HG02981 (cell line): ENCODE measurements at regions not wholly inside any gene's neighbourhood (a gene's known extent, or its start where the extent isn't known, plus 50 kb on each side); places are given as distances from the start of the nearest gene placed in this dataset.
"Not testable (repeated sequence)": the region's sequence is repeated elsewhere in the genome, so short reads cannot be mapped to it uniquely, and the experiment has no call there.

Experiments
- ATAC-seq: cut with Tn5 transposase; IDR thresholded peaks from one replicate; pipeline ENCODE4 v1.9.1; 2021; ENCODE audit warnings: mild to moderate bottlenecking, moderate library complexity; ENCODE audit not compliant: unreplicated experiment

DNA sequence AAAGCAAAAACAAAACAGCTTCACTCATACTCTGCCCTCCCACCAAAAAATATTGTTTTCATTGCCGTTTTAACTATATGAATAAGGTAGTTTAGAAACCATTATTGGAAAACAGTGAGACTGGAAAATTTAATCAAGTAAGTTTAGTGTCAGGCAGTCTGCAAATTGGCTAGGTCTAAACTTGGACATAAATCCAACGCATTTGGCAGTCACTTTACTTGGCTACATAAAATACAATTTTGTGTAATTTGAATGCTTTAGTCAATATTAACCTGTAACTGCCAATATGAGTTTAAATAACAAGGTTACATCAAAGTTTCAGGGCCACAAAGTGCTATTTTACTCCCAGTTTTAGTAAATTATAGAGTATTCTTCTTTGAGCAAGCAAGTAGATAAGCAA lies 202.3 kb upstream of the SLC38A2 start:
- ATAC-seq, result no peak

DNA sequence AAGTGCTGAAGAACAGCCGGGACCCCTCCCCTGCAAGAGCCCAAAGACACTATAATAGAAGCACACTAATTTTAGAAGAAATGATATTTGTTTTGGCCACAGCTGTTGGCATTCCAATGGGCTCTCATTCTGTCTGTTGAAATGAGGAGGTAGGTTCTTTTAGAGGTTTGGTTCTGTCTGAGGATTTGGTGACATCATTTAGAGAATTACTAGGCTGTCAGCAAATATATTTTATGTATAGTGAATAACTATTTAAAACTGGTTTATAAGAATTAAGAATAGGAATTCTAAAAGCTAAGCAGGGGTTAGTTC lies 200.7 kb upstream of the SLC38A2 start:
- no peak for ATAC-seq

DNA sequence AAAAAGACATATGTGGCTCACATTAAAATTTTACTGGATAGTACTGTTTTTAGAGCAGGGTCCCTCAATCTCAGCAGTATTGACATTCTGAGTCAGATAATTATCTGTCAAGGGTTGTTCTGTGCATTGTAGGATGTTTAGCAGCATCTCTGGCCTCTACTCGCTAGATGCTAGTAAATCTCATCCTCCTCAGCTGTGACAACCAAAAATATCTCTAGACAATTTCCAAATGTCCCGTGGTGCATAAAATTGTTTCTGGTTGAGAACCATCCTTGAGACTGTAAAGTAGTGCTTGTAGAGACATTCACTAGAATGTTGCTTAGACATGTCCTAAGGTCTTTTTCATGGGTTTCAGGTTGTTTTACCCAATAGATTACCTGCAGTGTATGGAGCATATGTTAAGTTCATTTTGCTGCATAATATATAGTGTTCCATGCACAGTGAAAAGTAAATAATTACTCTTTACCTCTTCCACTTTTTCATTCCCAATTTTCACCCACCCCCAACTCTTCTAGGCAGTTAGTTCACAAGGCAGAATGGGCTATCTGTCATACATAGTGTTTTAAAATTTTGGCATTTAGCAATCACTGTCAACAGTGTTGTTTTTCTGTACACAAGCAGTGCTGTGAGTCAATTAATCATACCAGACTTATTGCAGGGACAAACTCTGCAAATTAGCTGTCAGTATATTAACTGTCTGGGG lies 200.2 kb upstream of the SLC38A2 start:
- ATAC-seq, result no peak

DNA sequence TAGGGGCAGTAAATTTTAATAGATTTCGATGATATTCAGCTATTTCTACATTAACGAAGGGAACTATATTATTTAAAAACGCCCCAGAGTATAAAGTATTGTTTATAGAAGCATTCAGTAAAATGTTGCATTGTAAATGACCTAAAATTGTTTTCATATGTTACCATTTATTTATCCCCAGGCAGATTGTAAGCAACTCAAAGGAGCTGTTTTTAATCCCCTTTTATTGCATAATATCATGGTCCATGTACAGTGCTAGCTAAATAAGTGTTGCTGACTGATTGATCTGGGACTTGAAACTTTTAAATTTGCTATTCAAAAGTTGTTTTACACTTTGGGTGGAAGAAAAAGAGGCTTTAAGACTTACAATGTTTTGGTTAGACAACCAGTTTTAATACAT lies 199.0 kb upstream of the SLC38A2 start:
- ATAC-seq, result no peak

DNA sequence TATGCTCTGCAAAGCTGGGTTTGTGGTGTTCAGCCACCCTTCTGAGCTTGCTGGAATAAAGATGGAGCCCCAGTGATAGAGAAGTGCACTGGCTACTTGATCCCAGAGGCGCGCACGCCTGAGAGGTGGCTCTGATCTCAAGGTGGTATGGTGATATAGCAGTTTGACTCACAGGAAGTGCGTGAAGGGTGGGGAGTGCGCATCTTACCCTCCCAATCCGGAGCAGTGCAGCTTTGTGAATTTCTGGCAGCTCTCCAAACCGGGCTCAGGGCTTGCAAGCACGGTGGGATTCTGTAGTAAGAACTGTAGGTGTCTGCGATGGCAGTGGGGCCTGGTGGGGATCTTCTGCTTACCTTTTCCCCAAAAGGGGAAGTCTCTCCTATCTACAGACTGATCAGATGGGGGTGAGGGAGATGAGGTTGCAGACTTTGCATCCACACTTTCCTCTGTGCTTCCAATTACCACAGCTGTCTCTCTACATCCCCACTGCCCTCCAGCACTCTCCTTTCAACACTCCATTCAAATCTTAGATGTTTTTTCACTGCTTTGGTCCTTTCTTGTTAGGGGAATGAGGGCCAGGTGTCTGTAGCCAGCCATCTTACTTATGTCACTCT lies 197.4 kb upstream of the SLC38A2 start:
- no peak for ATAC-seq

DNA sequence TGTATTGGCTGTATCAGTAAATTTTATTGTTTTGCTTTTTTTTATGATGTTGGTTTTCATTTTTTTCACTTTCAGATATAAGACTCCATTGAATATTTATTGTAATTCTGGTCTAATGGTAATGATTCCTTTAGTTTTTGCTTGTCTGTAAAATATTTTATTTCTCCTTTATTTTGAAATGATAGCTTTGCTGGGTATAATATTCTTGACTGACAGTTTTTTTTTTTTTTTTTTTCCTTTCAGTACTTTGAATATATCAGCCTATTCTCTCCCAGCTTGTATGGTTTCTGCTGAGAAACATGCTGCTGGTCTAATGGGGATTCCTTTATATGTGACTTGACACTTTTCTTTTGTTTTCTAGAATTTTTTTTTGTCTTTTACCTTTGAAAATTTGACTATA lies 195.1 kb upstream of the SLC38A2 start:
- ATAC-seq, result no peak

DNA sequence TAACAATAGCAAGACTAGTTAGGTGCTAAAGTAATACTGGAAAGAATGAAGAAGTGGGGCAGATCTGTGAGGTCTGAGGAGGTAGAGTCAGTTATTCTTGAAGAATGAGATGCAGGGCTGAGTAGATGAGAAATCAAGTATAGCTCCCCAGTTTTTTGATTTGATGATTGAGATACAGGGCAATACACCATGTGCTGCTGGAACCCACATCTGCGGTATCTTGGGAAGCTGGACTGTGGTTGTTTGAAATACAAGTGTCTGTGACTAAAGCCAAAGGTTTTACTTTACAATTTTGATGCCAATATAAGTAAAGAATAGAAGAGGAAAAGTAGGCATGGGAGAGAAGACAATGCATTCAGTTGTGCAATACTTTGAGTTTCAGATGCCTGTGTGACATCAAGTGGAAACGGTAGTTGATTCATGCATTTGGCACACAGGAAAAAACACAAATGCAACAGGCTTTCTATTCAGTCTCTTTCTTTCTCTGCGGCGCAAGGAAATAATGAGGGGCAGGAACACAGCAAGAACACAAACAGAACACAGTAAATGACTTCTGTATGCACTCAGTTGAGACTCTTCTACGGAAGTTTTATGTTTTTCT lies 190.2 kb upstream of the SLC38A2 start:
- no peak for ATAC-seq

DNA sequence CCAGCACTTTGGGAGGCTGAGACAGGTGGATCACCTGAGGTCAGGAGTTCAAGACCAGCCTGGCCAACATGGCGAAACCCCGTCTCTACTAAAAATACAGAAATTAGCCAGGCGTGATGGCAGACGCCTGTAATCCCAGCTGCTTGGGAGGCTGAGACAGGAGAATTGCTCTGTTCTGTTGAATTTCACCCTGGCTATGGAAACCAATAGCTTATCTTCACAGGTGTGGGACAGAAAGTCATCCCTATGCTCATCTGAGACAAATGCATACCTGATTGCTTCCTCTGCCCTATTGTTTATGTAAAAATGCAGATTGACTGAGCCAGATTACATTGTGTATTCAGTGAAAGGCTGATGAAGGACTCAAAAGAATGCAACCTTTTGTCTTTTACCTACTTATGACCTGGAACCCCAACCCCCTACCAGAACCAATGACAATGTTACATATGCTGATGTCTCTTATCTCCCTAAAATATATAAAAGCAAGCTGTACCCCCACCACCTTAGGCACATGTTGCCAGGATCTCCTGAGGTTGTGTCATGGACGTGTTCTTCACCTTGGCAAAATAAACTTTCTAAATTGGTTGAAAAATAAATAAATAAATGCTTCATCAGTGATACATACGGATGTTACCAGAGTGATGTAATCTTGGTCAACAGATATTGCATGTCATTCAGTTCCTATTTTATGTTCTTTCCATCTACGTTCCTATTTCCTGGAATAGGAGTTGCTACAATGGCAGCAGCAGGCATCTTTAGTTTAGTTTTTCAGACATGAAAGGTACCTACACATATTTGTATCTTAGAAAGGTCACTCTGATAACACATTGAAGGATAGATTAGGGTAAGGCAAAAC lies 189.4 kb upstream of the SLC38A2 start:
- ATAC-seq, result not testable (repeated sequence)

DNA sequence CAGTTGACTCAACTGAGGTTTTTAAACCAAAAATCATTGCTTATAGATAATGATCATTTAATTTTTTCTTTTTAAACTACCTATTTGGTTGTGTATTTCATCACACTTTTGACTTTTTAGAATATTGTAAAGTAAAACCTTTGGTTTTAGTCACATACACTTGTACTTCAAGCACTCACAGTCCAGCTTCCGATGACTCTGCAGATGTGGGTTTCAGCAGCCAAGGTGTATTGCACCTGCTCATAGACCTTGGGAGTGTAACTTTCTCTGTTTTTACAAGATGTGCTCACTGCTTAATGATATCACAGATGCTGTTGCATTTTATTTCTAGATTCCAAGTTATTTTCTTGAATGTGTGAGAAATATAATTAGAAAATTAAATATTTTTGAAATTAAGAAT lies 188.3 kb upstream of the SLC38A2 start:
- ATAC-seq, result no peak

DNA sequence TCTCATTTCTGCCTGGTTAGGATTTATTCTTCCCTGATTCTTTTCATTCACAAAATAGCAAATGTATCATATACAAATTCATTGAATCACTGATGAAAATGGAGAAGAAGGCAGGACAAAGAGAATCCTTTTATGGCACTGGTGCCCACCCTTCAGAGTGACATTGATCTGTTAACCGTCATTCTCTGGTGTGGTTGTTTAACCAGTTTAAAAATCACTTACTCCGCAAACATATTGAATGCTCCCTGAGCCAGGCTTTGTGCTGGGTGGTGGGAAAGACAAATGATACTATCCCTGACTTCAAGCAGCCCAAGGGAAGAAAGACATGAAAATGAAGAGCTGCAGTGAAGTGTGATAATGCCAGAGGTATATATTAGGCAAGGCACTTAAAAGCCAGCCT lies 187.5 kb upstream of the SLC38A2 start:
- no peak for ATAC-seq

DNA sequence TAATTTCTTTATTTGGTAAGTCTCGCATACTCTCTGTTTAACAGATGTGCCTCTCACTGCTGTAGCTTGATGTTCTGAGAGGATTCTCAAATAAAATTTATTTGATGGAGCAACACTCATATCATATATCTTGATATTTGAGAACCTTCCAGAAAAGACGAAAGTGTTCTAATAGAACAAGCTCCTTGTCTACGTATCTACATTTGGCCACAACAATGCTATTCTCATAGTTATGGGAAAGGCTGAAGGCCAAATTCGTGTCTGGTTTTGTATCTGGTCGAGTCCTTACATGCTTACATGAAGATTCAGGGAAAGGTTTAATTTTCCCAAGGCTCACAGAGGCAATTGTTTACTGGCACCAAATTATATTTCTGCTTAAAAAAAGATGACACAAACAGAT lies 186.7 kb upstream of the SLC38A2 start:
- no peak for ATAC-seq

DNA sequence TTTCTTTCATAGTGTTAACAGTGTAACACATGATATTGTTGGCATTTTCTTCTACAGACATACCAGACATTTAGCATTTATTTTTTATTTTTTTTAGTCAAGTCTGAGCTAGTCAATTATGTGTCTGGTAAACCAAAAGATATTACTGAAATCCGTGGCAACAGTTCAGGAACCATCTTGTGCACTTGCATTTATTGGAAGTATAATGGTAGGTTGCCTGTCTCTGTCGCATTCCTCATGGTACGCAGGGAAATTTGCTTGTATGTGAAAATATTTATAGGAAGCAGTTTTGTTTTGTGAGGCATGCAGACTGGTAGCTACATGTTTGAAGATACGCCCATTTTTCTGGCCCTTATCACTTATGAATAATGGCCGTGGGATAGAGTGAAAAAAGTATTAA lies 186.1 kb upstream of the SLC38A2 start:
- no peak for ATAC-seq

DNA sequence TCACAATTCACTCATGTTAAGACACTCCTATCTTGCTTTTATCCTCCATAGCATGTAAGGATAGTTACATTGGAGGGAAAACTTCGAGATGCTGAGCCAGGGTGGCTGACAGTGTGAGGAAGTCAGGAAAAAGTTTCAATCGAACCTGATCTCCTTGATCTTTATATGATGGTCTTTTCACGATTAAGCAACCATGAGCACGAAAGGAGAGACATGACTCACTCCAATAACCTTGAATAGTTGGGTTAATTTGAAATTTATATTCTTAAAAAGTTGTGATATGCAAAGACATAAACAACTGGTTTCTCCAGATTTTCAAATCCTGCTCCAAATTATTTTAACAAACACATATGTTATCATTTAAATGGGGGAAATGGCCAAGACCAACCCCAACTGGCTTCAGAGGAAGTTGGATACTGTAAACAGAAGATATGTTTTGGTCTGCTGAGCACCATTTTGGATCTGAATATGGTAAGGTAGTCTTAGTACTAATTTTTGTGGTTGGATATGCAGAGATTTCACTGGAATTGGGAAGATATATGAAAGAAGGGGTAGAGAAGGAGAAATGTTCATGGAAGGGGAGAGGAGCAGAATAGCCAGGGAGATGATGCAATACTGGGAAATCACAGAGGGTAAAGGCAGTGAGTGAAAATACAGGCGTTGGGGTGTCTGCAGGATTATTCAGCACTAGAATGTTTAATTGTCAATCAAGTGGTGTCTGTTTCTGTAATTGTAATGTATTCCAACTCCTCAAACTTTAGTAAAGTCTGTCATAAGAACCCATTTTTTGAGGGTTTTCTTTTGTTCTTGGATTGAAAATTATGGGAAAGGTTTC lies 185.2 kb upstream of the SLC38A2 start:
- ATAC-seq, result no peak

DNA sequence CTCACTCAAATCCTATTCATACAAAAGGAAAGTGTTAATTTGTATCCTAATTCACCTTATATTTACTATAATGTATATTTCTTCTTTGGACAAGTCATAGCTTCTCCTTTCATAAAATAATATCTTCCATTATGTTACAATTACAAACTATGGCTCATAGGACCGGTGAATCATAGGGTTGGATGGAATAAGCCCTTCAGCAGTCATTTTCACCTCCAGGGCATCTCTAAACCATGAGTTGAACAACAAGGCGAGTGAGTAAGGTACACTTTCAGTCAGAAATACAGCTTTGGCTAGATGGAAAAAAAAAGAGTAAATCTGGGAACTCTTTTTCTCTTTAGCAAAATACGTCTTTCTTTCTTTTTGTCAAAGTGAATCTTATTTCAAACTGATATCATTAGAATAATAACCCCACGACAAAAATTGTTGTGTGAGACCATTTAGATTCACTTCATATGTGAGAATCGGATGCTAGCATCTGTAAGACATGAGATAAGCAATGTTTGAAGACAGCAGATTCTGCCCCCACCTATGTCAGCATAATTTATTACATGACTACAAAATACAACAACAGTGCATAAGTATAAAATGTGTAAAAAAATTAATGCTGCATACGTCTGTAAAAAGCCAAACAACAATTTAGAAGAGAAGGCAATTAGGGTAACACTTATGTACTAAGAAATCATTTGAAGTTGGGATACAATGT lies 184.4 kb upstream of the SLC38A2 start:
- ATAC-seq, result no peak

DNA sequence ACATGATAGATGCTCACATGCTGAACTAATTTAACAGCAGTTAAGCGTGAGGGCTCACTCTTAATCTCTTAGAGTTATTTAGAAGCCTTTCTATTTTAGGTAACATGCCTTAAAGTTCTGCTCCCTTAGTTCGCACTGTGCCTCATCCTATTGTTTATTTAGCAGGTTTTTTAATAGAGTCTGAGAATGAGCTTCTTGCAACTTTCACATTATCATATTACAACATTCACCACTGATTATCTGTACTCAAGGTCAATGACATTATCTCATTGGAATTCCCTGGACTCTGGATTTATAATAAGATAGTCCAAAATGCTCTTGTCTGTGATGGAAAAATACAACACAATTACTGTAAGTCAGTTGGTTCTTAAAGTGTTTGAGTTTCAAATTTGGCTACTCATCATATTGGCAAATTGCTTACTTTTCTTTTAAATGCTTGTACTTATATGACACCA lies 183.6 kb upstream of the SLC38A2 start:
- ATAC-seq, result no peak

DNA sequence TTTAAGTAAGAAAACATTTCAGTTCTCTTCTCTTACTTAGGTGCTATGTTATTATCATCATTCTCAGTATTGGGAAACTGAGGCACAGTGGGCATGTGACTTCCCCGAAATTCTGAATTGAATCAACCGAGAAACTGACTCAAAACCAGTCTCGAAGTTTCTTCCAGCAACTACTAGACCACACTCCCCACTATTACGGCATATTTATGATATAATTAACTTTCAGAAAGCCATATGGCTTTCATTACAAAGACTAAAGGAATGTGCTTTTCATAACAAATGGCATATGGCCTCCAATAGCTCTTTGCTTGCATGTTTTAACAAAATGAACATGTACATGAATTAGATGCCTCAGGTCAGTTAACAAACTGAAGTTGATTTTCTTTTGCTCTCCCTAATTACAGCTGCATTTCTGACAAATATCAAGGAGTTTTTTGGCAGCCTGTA lies 182.9 kb upstream of the SLC38A2 start:
- ATAC-seq, result no peak

DNA sequence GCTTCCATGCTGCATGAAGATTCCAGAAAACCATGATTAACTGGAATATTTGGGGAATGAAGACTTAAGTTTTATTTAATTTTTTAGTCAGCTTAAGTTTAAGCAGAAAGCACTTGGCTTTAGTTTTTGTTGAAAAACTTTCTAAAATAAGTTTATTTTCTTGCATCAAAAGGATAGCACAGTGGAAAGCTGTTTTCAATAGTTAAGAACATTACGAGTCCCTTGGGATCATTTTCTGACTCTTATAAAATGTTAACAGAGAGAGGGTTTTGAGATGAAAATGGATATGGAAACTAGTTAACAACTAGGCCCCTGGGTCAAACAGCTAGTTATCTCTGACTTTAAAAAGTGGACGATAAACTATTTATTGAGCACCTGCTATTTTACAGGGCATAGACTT lies 181.9 kb upstream of the SLC38A2 start:
- ATAC-seq, result no peak

DNA sequence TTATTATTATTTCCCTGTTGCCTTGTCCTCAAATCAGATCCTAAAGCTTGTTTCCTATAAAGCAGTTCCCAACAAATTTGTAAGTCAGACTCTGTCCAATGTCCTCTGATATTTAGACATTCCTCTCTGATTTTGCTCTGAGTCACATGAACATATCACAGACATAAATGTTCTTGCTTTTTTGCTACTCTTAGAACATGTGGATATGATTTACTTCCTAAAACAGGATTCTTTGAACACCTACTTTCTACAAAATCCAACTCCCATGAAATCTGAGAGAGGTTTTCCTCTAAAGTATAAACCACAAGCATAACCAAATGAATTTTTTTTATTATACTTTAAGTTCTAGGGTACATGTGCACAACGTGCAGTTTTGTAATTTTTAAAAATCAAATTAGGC lies 181.3 kb upstream of the SLC38A2 start:
- no peak for ATAC-seq

DNA sequence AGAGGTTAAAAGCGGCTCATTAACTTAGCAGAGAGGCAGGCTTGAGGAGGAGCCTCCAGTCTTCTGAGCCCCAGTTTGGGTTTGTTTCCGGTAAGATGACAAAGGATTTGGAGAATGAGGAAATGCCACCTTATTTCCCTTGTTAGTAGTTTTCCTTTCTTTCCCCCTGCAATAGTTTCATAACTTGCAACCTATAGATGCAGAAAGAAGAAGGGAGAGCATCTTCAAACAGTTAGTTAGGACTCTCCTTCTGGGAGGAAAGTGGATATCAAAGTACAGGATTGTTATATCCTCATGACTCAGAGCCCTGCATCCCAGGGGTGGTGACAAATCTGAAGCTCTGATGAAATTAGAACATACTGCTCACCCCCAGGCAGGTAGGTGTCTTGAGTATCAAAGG lies 180.7 kb upstream of the SLC38A2 start:
- no peak for ATAC-seq

DNA sequence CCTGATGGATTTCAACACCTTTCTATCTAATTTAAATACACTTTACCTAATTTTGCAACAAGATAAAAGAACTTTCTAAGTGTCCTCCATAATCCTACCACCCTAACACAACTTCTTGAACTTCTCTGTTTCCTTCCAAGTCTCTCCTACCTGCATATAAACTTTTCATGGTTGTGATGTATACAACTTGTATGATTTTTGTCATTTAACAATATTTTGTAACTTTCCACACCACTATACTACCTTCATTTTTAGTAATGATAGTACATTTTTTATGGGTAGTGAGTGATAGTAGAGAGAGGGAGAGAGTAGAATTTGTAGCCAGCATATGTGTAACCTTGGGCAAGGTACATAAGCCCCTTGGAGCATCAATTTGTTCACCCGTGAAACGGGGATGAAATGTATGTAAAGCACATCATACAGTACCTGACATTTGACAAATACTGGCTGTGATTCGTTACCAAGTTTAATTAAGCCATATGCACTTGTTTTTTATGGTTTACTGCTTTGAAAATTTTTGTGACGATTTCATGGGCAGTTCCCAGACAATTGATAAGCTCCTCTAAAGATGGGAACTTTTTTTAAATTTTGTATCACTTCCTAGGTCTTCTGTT lies 177.8 kb upstream of the SLC38A2 start:
- ATAC-seq, result no peak
